Right atrium auricular region (tissue), 2 donors: ENCODE measurements at regions not wholly inside any gene's neighbourhood (a gene's known extent, or its start where the extent isn't known, plus 50 kb on each side); places are given as distances from the start of the nearest gene placed in this dataset.
"Not testable (repeated sequence)": the region's sequence is repeated elsewhere in the genome, so short reads cannot be mapped to it uniquely, and the experiment has no call there.

Experiments used
- DNase-seq: peaks from one replicate; pipeline ENCODE4 v3.0.0-alpha.2; 2019; ENCODE audit warnings: low spot score
- H3K27ac ChIP-seq, 2 donors: fragments of 200-600 bp; sonication (generic); 1 replicate in 1 of 2; 2 replicates in 1 of 2; pipeline ENCODE4 v1.5.1; 2016 to 2019
- H3K27me3 ChIP-seq, 2 donors: fragments of 200-600 bp; sonication (generic); one replicate each; pipeline versions ENCODE4 v1.5.1 to v1.6.0; 2017 to 2019
- H3K36me3 ChIP-seq: fragments of 200-600 bp; sonication (generic); one replicate; pipeline ENCODE4 v1.5.1; 2016
- H3K4me1 ChIP-seq, 2 donors: fragments of 200-600 bp; sonication (generic); one replicate each; pipeline versions ENCODE4 v1.5.1 to v1.6.0; 2017 to 2019
- H3K4me3 ChIP-seq, 2 donors: fragments of 200-600 bp; sonication (generic); 1 replicate in 1 of 2; 2 replicates in 1 of 2; pipeline ENCODE4 v1.5.1; 2017 to 2019; ENCODE audit warnings: mild to moderate bottlenecking in 1 of 2, moderate library complexity in 1 of 2
- H3K9me3 ChIP-seq, 2 donors: fragments of 200-600 bp; sonication (generic); one replicate each; pipeline ENCODE4 v1.5.1; 2019
- TF ChIP-seq, protein P1 (sequence below), 2 donors: fragments of 200-600 bp; sonication (generic); IDR thresholded peaks; one replicate each; pipeline ENCODE4 v1.5.1; 2019; ENCODE audit warnings: antibody characterized with exemption in 2 of 2

DNA sequence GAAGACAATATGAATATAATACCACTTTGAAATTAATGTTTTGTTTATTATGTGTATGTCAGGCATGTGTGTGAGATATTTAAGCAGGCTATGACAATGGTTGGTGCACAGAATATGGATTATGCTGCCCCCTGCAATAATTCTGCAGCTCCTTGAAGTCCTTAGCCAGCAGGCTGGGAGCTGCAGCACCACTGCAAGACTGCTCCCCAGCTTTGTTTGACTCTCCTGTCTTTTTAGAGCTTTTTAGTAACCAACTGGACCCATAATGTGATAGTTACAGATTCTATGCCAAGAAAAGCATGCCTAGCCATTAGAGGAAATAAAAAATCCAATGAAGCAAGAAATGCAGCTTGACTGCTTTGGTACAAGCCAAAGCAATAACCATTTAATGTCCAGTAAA, 535.1 kb downstream of the TMEM135 start:
- no peaks in the 10 kb centered on the region for H3K36me3 ChIP-seq
- H3K4me3 ChIP-seq = no peak overlapping the region
- no peaks in the 10 kb centered on the region for H3K9me3 ChIP-seq
- no peak for DNase-seq
- no peaks in the 10 kb centered on the region for H3K4me1 ChIP-seq
- TF ChIP-seq, protein P1, sequence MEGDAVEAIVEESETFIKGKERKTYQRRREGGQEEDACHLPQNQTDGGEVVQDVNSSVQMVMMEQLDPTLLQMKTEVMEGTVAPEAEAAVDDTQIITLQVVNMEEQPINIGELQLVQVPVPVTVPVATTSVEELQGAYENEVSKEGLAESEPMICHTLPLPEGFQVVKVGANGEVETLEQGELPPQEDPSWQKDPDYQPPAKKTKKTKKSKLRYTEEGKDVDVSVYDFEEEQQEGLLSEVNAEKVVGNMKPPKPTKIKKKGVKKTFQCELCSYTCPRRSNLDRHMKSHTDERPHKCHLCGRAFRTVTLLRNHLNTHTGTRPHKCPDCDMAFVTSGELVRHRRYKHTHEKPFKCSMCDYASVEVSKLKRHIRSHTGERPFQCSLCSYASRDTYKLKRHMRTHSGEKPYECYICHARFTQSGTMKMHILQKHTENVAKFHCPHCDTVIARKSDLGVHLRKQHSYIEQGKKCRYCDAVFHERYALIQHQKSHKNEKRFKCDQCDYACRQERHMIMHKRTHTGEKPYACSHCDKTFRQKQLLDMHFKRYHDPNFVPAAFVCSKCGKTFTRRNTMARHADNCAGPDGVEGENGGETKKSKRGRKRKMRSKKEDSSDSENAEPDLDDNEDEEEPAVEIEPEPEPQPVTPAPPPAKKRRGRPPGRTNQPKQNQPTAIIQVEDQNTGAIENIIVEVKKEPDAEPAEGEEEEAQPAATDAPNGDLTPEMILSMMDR (IDR thresholded peaks at IDR 0.05) = no peak
- no peaks in the 10 kb centered on the region for H3K27me3 ChIP-seq
- no peak overlapping the region for H3K27ac ChIP-seq

DNA sequence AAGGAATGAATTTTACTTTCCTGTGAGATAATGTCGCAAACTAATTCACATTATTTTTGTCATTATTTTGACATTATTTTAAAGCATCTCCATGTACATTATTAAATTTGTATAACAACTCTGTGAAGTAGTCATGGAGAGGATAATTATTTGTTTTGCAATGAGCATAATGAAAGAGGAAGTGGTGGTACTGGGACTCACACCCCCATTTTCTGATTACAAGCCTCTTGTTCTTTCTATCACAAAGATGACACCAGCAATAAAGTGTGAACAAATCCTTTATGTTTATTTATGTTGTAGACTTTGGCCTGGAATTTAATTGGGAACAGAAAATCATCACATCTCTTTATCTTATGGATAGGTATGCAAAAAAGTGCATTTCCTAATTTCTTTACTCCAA, 522.6 kb downstream of the TMEM135 start:
- Histone ChIP-seq H3K4me1 (no peaks in the 10 kb centered on the region), H3K9me3 (no peaks in the 10 kb centered on the region), H3K27me3 (no peaks in the 10 kb centered on the region), H3K36me3 (no peaks in the 10 kb centered on the region), H3K27ac (no peak overlapping the region), H3K4me3 (no peak overlapping the region)
- TF ChIP-seq, protein P1 (IDR thresholded peaks at IDR 0.05) = no peak
- no peak for DNase-seq

DNA sequence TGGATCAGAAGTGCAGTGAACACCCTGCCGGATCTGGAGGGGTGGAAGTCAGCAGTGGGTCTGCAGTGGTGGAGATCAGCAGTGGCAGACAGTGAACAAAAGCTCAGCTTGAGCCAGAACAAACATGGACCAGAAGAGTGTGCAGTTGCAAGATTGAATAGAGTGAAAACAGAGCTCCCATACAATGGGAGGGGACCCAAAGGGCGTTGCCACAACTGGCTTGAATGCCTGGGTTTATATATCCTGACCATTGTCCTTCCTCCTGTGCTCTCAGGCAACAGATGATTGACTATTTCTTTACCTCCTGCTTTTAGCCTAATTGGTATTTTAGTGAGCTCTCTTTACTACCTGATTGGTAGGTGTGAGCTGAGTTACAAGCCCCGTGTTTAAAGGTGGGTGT, 522.1 kb downstream of the TMEM135 start:
- H3K27ac ChIP-seq, DNase-seq, H3K4me1 ChIP-seq, H3K36me3 ChIP-seq, H3K4me3 ChIP-seq, H3K9me3 ChIP-seq, H3K27me3 ChIP-seq: not testable (repeated sequence)

DNA sequence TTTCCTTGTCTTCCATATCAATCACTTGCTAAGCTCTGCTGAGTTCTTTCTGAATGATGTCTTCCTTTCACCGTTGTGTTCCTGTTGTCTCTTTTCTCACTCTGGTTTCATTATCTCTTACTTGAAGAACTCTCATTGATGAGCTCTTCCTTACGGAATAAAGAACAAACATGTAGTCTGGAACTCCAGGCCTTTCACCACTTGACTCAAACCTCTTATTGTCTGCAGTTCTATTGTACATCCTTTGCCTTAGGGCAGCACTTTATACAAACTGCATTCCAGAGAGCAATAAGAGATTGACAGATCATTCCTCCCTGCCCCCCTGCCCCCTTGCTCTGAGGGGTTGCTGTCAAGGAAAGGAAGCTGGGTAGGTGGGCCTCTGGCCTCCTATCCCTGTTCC, 517.4 kb downstream of the TMEM135 start:
- H3K4me1 ChIP-seq = no peaks in the 10 kb centered on the region
- DNase-seq = no peak
- peaks cover 0 to 3% of the 10 kb centered on the region in 2 donors for H3K9me3 ChIP-seq
- H3K27me3 ChIP-seq = no peaks in the 10 kb centered on the region
- TF ChIP-seq, protein P1 (IDR thresholded peaks at IDR 0.05) = no peak
- H3K36me3 ChIP-seq = no peaks in the 10 kb centered on the region
- H3K4me3 ChIP-seq = no peak overlapping the region
- no peak overlapping the region for H3K27ac ChIP-seq

DNA sequence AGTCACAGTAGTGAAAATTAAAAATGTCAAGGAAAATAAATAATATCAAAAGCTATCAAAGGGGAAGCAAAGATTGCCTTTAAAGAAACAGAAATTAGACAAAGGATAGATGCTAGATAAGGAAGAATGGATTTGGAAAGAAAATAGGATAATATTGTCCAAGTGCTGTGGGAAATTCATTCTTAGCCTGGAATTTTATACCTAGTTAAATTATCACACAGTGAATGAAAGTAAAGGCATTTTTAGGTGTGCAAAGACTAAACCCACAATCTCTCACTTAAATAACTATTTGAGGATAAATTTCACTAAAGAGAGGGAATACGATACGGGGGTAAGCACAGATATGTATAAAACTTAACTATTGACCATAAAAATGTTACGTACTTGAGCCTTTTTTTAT, 511.1 kb downstream of the TMEM135 start:
- H3K36me3 ChIP-seq = no peaks in the 10 kb centered on the region
- TF ChIP-seq, protein P1 (IDR thresholded peaks at IDR 0.05) = no peak
- no peak overlapping the region for H3K27ac ChIP-seq
- H3K27me3 ChIP-seq = no peaks in the 10 kb centered on the region
- peaks cover 0 to 19% of the 10 kb centered on the region in 2 donors for H3K9me3 ChIP-seq
- no peaks in the 10 kb centered on the region for H3K4me1 ChIP-seq
- no peak for DNase-seq
- no peak overlapping the region for H3K4me3 ChIP-seq

DNA sequence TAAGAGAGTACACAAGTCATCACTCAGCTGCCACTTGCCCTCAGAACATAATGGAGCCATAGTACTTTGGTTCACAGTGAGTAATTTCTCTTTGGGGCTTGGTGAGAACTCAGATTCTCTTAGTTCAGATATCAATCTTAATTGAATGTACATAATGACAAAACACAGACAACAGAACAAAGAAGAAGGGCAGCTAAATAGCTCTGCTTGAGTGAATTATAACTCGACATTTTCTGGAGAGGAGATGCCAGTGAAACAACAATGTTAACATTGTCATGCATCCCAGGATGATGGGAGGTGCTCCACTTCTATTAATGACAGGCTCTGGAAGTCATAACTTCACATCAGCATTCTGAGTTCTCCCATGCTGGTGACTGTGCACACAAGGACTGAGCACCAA, 508.1 kb downstream of the TMEM135 start:
- H3K4me3 ChIP-seq = no peak overlapping the region
- H3K36me3 ChIP-seq = no peaks in the 10 kb centered on the region
- no peak overlapping the region for H3K27ac ChIP-seq
- peaks cover 0 to 29% of the 10 kb centered on the region in 2 donors for H3K9me3 ChIP-seq
- no peaks in the 10 kb centered on the region for H3K27me3 ChIP-seq
- TF ChIP-seq, protein P1 (IDR thresholded peaks at IDR 0.05) = no peak
- DNase-seq = no peak
- no peaks in the 10 kb centered on the region for H3K4me1 ChIP-seq
